ENCODE measurements at regions not wholly inside any gene's neighbourhood (a gene's known extent, or its start where the extent isn't known, plus 50 kb on each side); places are given as distances from the start of the nearest gene placed in this dataset.

DNA sequence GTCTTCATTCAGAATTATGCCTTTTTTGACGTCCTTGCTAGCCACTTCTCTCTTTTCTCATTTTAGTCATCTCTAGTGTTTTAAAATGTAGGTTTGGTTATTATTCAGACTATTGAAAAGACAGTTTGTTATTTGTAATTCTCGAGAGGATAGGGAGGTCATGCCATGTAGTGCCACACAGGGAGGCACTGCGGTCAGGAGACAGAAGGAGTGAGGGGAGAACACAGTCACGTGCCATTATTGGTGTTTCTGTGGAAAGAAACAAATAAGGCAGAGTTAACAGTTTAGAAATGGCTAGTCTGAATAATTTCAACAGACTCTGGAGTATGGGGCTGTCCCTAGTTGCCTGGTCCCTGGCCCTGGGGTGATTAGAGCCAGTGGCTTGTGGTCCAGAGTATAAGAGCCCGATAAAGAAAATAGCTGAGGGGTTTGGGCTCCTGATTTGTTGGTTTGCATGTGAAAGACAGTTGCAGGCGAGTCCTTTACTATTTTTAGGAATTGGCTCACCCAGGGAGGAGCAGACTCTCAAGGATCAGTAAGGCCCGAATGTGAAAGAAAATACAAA, 278.1 kb upstream of the SEL1L start:
- no peak for TF ChIP-seq CTCF (IDR thresholded peaks at IDR 0.05)
- TF ChIP-seq EP300 (IDR thresholded peaks at IDR 0.05): no peak
- TF ChIP-seq POLR2A (IDR thresholded peaks at IDR 0.05): no peak

Data from ovary (tissue), 3 donors.